ENCODE measurements at regions not wholly inside any gene's neighbourhood (a gene's known extent, or its start where the extent isn't known, plus 50 kb on each side); places are given as distances from the start of the nearest gene placed in this dataset.

DNA sequence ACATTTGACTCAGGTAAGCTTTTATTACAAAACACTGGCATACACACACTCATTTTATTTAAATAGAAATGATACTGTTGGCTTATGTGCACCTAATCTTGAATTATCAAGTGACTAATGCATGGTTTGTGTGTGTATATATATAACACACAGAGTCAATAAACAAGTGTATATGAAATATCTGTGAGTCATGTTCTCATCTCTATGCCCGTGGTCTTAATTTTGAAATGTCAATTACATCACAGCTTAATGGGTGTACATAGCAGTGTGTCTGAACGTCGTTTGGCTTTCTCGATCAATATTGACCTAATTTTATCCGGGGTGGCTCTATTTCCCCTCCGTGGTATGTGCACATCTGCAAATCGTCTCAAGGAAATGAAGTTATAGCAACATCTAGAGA, 104.0 kb upstream of the ZFP64 start:
- no peak for DNase-seq

GRCh38 chr20:52294106-52294628, 102.6 kb upstream of the ZFP64 start:
- no peak for DNase-seq

GRCh38 chr20:52291109-52291508, 99.5 kb upstream of the ZFP64 start:
- DNase-seq = no peak

DNA sequence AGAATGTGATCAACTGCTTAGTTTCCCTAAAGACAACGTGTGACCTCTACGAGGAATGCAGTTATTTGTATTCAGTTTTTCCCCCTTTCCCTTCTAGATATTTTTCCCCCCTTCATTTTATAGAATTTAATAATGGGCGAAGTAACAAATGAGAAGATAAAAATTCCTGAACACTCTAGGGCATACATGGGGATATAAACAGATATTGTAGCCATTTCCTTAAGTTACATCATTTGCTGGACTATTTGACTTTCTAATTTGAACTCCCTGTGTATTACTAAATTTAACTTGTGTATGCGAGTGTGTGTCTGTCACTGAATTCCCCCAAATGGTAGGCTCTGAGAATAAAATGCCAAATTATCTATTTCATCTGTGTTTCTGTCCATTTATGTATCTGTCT, 99.0 kb upstream of the ZFP64 start:
- no peak for DNase-seq

DNA sequence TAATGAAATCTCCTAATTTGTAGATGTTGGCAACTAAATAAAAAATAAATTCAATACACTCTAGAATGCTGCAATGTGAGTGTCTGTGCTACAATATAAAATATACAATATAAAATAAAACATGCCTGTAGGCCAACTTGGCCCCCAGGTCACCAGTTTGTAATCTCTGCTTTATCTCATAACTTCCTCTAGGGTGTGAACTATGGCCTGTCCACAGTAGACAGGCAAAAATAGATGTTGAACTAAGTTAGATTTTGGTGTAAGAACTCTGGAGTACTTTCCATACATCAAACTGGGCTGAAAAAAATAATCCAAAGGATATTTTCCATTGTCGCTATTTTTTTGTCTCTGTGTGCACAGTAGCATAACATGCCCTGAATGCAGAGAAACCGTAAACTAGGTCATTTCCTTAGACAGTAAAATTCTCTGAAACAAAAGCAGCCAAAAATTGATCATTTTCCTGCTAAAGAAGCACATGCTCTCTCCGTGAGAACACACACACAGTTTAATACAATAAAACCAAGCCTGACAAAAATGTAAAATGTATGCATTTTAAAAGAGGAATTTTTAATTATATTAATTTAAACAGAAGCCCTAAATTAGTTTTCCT, 98.5 kb upstream of the ZFP64 start:
- no peak for DNase-seq

DNA sequence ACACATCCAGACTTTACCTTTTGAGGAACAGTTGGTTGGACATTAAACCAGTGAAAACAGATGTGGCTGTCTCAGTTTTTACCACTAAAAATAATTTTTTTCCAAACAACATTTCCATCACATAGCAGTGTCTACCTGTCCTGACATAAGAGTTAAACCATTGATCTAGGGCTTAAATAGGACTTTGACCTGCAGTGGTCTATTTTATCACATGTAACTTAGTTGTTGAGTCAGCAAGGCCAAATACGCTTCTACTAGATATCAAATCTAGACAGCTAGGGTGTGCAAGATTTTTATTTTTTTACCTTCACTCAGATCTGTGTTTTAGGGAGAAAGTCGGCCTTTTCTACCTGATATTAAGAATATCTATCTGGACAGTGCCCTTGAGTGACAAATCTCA, 88.8 kb upstream of the ZFP64 start:
- DNase-seq = no peak

- DNase-seq = no peak
These were observed 88.1 kb upstream of the ZFP64 start for GRCh38 chr20:52279706-52280105.

DNA sequence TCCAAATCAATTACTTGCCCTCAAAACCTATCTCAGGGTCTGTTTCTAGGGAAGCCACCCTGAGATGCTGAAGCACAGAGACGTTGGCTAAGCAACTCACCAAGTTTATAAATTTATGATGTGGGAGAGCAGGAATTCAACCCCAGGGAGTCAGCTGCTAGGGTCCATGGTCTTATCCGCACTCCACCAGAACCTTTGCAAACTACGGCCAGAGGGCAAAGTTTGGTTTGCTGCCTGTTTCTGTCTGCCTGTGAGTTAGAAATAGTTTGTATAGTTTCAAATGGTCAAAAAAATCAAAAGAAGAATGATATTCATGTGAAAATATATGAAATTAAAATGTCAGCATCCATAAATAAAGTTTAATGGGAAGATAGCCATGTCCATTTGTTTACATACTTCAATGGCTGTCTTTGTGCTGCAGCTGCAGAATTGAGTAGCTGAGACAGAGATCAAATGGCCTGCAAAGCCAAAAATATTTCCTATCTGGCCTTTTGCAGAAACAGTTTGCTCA, 83.7 kb upstream of the ZFP64 start:
- peak; percentile 40 for DNase-seq

DNA sequence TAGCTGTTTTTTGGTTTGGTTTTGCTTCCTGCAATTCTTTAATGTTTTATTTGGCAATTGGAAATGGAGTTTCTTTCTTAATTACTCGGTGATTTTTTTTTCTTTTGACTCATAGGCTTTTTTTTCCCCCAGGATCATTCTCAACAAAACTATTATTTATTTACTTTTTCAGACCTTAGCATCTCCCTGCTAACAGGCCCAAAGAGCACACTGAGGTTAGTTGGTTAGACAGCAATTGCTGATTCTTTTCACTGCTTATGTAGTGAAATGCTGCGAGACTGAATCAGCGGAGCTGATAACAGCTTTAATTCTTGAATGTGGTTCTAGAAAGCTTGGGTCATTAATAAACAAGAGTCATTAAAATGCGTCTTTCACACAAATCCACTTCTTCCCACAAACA, 79.1 kb upstream of the ZFP64 start:
- no peak for DNase-seq

GRCh38 chr20:52270001-52270606, 78.5 kb upstream of the ZFP64 start:
- no peak for DNase-seq

GRCh38 chr20:52269321-52269720, 77.7 kb upstream of the ZFP64 start:
- no peak for DNase-seq

- no peak for DNase-seq
These were observed 76.7 kb upstream of the ZFP64 start for GRCh38 chr20:52268184-52268749.

GRCh38 chr20:52267418-52267817, 75.8 kb upstream of the ZFP64 start:
- DNase-seq = no peak

GRCh38 chr20:52263757-52264156, 72.2 kb upstream of the ZFP64 start:
- no peak for DNase-seq

DNA sequence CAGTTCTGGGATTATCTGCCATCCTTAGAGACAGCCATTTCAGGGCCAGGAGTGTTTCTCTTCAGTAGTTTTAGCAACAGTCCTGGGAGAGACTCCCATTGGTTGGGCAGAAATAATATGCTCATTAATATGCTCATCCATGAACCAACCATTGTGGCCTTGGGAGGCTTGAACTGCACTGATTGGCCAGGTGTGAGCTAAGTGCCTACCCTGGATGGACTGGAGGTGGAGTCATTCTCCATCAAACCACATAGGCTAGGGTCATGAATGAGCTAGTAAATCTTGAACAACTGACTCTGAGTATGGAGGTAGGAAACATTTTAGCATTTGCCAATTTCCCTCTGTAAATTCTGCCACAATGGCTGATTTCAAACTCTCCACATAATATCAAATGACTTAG, 70.2 kb upstream of the ZFP64 start:
- no peak for DNase-seq

DNA sequence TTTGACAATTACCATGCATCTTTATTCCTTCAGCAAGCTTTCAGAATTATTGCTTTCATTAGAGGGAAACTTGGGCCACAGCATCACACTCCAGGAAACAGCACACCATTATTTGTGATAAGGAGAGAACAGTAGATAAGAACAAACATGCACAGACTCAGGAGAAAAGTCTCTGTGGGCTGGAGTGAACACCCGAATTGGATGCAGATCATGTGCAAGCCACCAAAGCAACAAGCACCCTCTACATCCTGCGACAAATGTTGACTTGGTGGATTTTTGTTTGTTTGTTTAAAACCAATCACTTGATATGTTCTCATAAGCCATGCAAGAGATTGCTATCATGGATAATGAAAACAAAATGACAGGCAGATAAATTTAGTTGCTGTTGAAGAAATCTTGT, 67.7 kb upstream of the ZFP64 start:
- no peak for DNase-seq

GRCh38 chr20:52256454-52256853, 64.9 kb upstream of the ZFP64 start:
- no peak for DNase-seq

GRCh38 chr20:52252664-52253063, 61.1 kb upstream of the ZFP64 start:
- DNase-seq = no peak

GRCh38 chr20:52251827-52252226, 60.2 kb upstream of the ZFP64 start:
- DNase-seq = no peak

- DNase-seq = no peak
These were observed 59.6 kb upstream of the ZFP64 start for GRCh38 chr20:52251136-52251700.

DNA sequence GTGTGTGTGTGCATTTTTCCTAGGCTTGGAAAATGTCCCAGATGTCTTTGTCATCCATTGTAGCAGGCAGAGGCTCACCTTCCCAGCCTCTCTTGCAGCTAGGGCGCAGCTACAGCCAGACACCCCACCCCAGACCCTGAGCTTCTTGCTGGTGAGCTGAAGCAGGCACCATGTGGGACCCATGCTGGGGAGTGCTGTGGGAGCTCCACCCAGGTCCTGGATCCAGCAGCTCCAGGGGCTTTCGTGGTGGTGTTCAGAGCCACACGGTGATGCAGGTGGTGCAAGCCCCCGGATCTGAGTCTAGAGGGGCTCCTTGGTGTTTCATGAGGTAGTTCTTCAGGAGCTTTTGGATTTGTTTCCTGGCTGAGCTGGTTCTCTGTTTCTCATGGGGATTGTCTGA, 56.0 kb upstream of the ZFP64 start:
- DNase-seq = no peak

DNA sequence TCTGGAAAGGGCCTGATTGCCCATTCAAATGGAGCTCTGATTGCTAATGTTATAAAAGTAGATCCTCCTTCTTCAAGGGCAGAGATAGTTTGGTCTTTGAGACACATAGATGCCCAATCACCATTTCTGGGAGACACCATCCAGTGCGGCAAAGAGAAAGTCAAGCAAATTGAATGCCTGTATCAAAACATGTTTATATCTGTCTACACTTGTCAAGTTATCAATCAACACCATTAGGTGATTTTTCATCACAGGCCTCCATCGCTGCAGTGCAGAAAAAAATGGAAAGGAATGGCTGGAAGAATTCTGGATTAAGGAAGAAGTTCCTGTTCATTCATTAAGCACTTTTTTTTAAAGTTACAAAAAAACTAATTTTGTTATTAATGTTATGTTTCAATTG, 54.8 kb upstream of the ZFP64 start:
- DNase-seq = no peak

GRCh38 chr20:52244702-52245101, 53.1 kb upstream of the ZFP64 start:
- no peak for DNase-seq
